ENCODE measurements at regions not wholly inside any gene's neighbourhood (a gene's known extent, or its start where the extent isn't known, plus 50 kb on each side); places are given as distances from the start of the nearest gene placed in this dataset.
A peak's percentile ranks its signal among the peaks of the same experiment; 100 is the strongest.

GRCh38 chr10:113305871-113306270 lies 247.0 kb upstream of the HABP2 start:
- Histone ChIP-seq H3K9me3 (no peaks in the 10 kb centered on the region), H3K4me3 (no peak overlapping the region), H3K36me3 (no peaks in the 10 kb centered on the region), H3K27ac (no peak overlapping the region), H3K4me1 (peaks cover 0 to 9% (median 0%) of the 10 kb centered on the region in 4 donors), H3K27me3 (no peaks in the 10 kb centered on the region)
- WGBS, 2 donors: 59 to 72% methylated on average over 5 of the region's 5 CpGs
- TF ChIP-seq CTCF (IDR thresholded peaks at IDR 0.05): no peak
- no peak for TF ChIP-seq EP300 (IDR thresholded peaks at IDR 0.05)
- no peak for TF ChIP-seq POLR2A (IDR thresholded peaks at IDR 0.05)
- DNase-seq (ENCODE audit: low spot score in 2 of 2): no peak

- TF ChIP-seq CTCF (IDR thresholded peaks at IDR 0.05) (no peak), EP300 (IDR thresholded peaks at IDR 0.05) (no peak), POLR2A (IDR thresholded peaks at IDR 0.05) (no peak)
- peak overlapping the region in 2 of 4 donors; percentile 57 to 63 for H3K27ac ChIP-seq
- H3K9me3 ChIP-seq: no peaks in the 10 kb centered on the region
- no peak overlapping the region for H3K4me3 ChIP-seq
- 44 to 53% methylated on average over 4 of the region's 4 CpGs for WGBS, 2 donors
- no peak for DNase-seq (ENCODE audit: low spot score in 2 of 2)
- no peaks in the 10 kb centered on the region for H3K27me3 ChIP-seq
- H3K4me1 ChIP-seq: peaks cover 0 to 9% (median 0%) of the 10 kb centered on the region in 4 donors
- H3K36me3 ChIP-seq: no peaks in the 10 kb centered on the region
These were observed 243.1 kb upstream of the HABP2 start for GRCh38 chr10:113309791-113310190.

GRCh38 chr10:113310347-113310746 lies 242.5 kb upstream of the HABP2 start:
- peak overlapping the region in 2 of 4 donors; percentile 36 to 61 for H3K27ac ChIP-seq
- no peaks in the 10 kb centered on the region for H3K36me3 ChIP-seq
- no peak overlapping the region for H3K4me3 ChIP-seq
- 61 to 63% methylated on average over 7 of the region's 7 CpGs for WGBS, 2 donors
- TF ChIP-seq CTCF (IDR thresholded peaks at IDR 0.05): no peak
- no peak for TF ChIP-seq EP300 (IDR thresholded peaks at IDR 0.05)
- TF ChIP-seq POLR2A (IDR thresholded peaks at IDR 0.05): no peak
- no peaks in the 10 kb centered on the region for H3K9me3 ChIP-seq
- peaks cover 0 to 9% (median 0%) of the 10 kb centered on the region in 4 donors for H3K4me1 ChIP-seq
- no peaks in the 10 kb centered on the region for H3K27me3 ChIP-seq
- no peak for DNase-seq (ENCODE audit: low spot score in 2 of 2)

GRCh38 chr10:113313048-113313602 lies 239.7 kb upstream of the HABP2 start:
- H3K4me3 ChIP-seq: no peak overlapping the region
- WGBS, 2 donors: 92 to 95% methylated on average over 5 of the region's 5 CpGs
- peaks cover 0 to 9% (median 0%) of the 10 kb centered on the region in 4 donors for H3K4me1 ChIP-seq
- no peak overlapping the region for H3K27ac ChIP-seq
- no peak for TF ChIP-seq EP300 (IDR thresholded peaks at IDR 0.05)
- TF ChIP-seq POLR2A (IDR thresholded peaks at IDR 0.05): no peak
- no peak for TF ChIP-seq CTCF (IDR thresholded peaks at IDR 0.05)
- H3K27me3 ChIP-seq: no peaks in the 10 kb centered on the region
- no peaks in the 10 kb centered on the region for H3K36me3 ChIP-seq
- no peak for DNase-seq (ENCODE audit: low spot score in 2 of 2)
- no peaks in the 10 kb centered on the region for H3K9me3 ChIP-seq

- WGBS, 2 donors: 66 to 67% methylated on average over 4 of the region's 4 CpGs
- peaks cover 0 to 9% (median 0%) of the 10 kb centered on the region in 4 donors for H3K4me1 ChIP-seq
These were observed 239.1 kb upstream of the HABP2 start for GRCh38 chr10:113313722-113314121.

GRCh38 chr10:113316506-113316905 lies 236.3 kb upstream of the HABP2 start:
- no peak for DNase-seq (ENCODE audit: low spot score in 2 of 2)
- no peak overlapping the region for H3K4me3 ChIP-seq
- H3K27me3 ChIP-seq: no peaks in the 10 kb centered on the region
- H3K4me1 ChIP-seq: no peaks in the 10 kb centered on the region
- no peak overlapping the region for H3K27ac ChIP-seq
- H3K36me3 ChIP-seq: no peaks in the 10 kb centered on the region
- 79 to 84% methylated on average over 4 of the region's 4 CpGs for WGBS, 2 donors
- no peaks in the 10 kb centered on the region for H3K9me3 ChIP-seq
- TF ChIP-seq POLR2A (IDR thresholded peaks at IDR 0.05) (no peak), CTCF (IDR thresholded peaks at IDR 0.05) (no peak), EP300 (IDR thresholded peaks at IDR 0.05) (no peak)

More at GRCh38 chr10:113313722-113314121, 239.1 kb upstream of the HABP2 start:
- H3K9me3 ChIP-seq: no peaks in the 10 kb centered on the region
- H3K27ac ChIP-seq: no peak overlapping the region
- no peak overlapping the region for H3K4me3 ChIP-seq
- no peaks in the 10 kb centered on the region for H3K27me3 ChIP-seq
- TF ChIP-seq POLR2A (IDR thresholded peaks at IDR 0.05): no peak
- DNase-seq (ENCODE audit: low spot score in 2 of 2): no peak
- no peaks in the 10 kb centered on the region for H3K36me3 ChIP-seq

Measured in tibial nerve (tissue), 4 donors.